SH-SY5Y (cell line): ENCODE measurements at regions not wholly inside any gene's neighbourhood (a gene's known extent, or its start where the extent isn't known, plus 50 kb on each side); places are given as distances from the start of the nearest gene placed in this dataset.

ENCODE experiments used
- GATA2 ChIP-seq: IDR thresholded peaks from 2 replicates; pipeline ENCODE4 v1.6.1; 2011; ENCODE audit warnings: mild to moderate bottlenecking, low read depth, low read length
- GATA3 ChIP-seq: IDR thresholded peaks from 2 replicates; pipeline ENCODE4 v1.6.1; 2011; ENCODE audit warnings: low read depth, mild to moderate bottlenecking, low read length, moderate library complexity

DNA sequence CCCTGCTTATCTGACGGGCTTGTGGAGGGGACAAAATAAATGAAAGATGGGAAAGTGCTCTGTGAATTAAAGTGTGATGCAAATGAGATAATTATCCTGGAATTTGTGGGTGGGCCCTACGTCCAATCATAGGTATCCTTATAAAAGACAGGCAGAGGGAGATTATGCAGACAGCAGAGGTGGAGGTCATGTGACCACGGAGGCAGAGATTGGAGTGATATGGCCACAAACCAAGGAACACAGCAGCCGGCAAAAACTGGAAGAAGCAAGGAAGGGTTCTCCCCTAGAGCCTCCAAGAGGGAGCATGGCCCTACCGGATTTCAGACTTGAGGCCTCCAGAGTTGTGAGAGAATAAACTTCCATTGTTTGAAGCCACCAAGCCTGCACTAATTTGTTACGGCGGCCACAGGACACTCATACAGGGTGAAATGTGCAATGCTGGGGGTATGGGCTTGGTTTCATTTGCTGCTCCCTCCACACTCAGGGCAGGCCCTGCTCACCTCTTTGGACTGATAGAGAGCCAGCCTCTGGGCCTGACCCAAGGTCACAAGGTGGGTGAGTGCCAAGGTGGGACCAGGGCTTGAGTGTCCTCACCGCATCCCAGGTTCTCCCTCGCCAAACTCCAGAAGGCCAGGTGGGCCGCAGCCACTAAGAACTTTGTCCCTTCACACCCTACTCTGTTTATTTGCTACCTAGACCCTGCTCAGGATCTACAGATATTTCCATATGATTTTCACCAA lies 149.6 kb upstream of the TNRC6C start:
- TF ChIP-seq GATA2 (0 out of 2 replicates have a peak, but pooled peaks have one; percentile 11), GATA3 (no peak)
